ENCODE measurements at regions not wholly inside any gene's neighbourhood (a gene's known extent, or its start where the extent isn't known, plus 50 kb on each side); places are given as distances from the start of the nearest gene placed in this dataset.

- TF ChIP-seq CTCF (IDR thresholded peaks at IDR 0.05; ENCODE audit: control insufficient read depth, extremely low read depth, insufficient read depth): peak; percentile 26; the same call in 1 of the 2 replicates
- H3K4me3 ChIP-seq (ENCODE audit: low read depth, low read length): no peak overlapping the region
- no peak for DNase-seq (ENCODE audit: low read depth)
Measured at GRCh38 chr2:156215656-156216055, 116.9 kb downstream of the NR4A2 start.

GRCh38 chr2:156211318-156211717, 121.2 kb downstream of the NR4A2 start:
- TF ChIP-seq CTCF (IDR thresholded peaks at IDR 0.05; ENCODE audit: control insufficient read depth, extremely low read depth, insufficient read depth): no peak
- no peak for DNase-seq (ENCODE audit: low read depth)
- no peak overlapping the region for H3K4me3 ChIP-seq (ENCODE audit: low read depth, low read length)

DNA sequence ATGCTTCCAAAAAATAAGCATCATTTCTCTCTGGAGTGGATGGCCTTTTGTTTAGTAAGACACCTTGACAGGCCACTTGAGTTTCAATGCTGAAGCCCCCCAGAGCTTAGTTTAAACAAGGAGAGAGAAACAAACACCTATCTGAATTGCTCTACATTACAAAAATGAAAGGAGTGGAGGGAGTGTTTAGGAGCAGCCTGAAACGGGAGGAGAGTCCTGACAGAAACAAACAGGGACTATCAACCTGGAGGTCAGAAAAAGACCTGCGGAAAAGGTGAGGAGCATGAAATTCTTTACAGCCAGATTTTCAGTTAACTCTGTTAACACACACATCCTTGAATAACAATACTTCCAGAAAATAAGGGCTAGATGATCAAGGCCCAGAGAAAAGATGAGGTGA, 126.2 kb downstream of the NR4A2 start:
- no peak for TF ChIP-seq CTCF (IDR thresholded peaks at IDR 0.05; ENCODE audit: control insufficient read depth, extremely low read depth, insufficient read depth)
- DNase-seq (ENCODE audit: low read depth): no peak
- H3K4me3 ChIP-seq (ENCODE audit: low read depth, low read length): no peak overlapping the region

GRCh38 chr2:156199588-156199987, 132.9 kb downstream of the NR4A2 start:
- TF ChIP-seq CTCF (IDR thresholded peaks at IDR 0.05; ENCODE audit: control insufficient read depth, extremely low read depth, insufficient read depth): no peak
- no peak overlapping the region for H3K4me3 ChIP-seq (ENCODE audit: low read depth, low read length)
- DNase-seq (ENCODE audit: low read depth): no peak

DNA sequence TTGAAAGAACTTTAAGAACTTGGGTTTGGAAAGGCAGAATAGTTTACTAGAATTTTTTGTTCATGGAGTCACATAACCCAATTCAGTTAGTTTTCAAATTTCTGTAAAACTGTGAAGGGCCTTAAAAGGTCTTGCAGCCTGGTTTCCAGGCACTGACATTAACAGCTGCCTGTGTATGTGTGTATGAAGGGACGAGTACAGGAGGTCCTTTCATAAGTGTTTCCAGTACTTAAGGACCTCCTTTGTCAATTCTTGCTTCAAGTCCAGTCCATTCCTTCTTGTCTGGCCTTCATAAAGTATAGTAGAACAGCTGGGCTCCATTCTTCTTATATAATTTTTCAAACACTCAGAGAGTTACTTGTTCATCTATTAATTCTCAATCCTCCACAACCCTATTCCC, 136.5 kb downstream of the NR4A2 start:
- TF ChIP-seq CTCF (IDR thresholded peaks at IDR 0.05; ENCODE audit: control insufficient read depth, extremely low read depth, insufficient read depth): no peak
- DNase-seq (ENCODE audit: low read depth): no peak
- H3K4me3 ChIP-seq (ENCODE audit: low read depth, low read length): no peak overlapping the region

GRCh38 chr2:156192468-156192867, 140.1 kb downstream of the NR4A2 start:
- no peak for TF ChIP-seq CTCF (IDR thresholded peaks at IDR 0.05; ENCODE audit: control insufficient read depth, extremely low read depth, insufficient read depth)
- DNase-seq (ENCODE audit: low read depth): no peak
- no peak overlapping the region for H3K4me3 ChIP-seq (ENCODE audit: low read depth, low read length)

GRCh38 chr2:156191527-156191926, 141.0 kb downstream of the NR4A2 start:
- no peak for DNase-seq (ENCODE audit: low read depth)
- H3K4me3 ChIP-seq (ENCODE audit: low read depth, low read length): no peak overlapping the region
- no peak for TF ChIP-seq CTCF (IDR thresholded peaks at IDR 0.05; ENCODE audit: control insufficient read depth, extremely low read depth, insufficient read depth)

Data from LNCaP clone FGC (cell line).